HG03097 (cell line): ENCODE measurements at regions not wholly inside any gene's neighbourhood (a gene's known extent, or its start where the extent isn't known, plus 50 kb on each side); places are given as distances from the start of the nearest gene placed in this dataset.
A peak's percentile ranks its signal among the peaks of the same experiment; 100 is the strongest.

ENCODE experiments used
- ATAC-seq: cut with Tn5 transposase; IDR thresholded peaks from one replicate; pipeline ENCODE4 v1.9.1; 2021; ENCODE audit not compliant: unreplicated experiment, low FRiP score

DNA sequence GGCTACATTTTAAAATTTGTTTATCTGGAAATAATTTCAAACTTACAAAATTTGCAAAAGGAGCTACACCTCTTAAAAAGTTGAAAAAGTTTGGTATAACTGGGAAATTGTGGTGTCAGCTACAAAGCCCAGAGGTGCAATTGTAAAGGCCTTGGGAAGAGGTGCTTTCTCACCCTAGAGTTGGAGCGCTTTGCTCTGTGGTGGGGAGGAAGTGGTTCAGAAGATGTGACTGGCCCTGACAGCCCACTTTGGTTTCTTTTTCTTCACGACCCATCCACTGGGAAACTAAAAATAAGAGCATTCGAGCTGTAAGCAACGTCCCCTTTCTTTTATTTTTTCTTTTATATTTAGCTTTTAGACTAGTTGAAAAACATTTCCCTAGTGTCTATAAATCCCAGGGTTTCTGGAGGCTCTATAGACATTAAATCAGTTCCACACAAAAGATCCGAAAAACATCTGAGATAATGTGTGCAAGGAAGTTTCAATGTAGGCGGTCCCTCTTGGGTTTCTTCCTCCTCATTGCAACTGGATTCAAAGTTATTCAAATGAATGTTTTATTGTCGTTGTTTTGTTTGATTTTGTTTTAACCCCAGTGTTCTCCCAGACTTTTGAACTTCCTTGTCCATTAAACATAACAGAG is 397.8 kb downstream of the KIF16B start:
- peak; percentile 82 for ATAC-seq

DNA sequence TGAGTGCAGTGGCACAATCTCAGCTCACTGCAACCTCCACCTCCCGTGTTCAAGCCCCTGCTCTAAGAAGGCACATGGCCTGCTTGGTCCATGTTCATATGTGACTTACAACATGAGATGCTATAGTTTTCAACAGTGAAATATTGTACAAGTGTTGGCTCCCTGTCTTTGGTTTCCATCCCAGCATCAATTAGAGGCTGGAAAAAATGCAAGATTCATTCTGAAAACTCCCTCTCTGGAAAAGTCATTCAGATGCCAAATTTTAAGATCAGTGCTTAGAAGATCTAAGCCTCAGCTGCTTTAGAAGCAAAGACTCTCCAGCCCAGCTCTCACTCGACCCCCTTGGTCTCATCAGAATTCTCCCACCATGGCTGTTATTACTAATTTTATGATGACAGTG is 398.9 kb downstream of the KIF16B start:
- no peak for ATAC-seq

DNA sequence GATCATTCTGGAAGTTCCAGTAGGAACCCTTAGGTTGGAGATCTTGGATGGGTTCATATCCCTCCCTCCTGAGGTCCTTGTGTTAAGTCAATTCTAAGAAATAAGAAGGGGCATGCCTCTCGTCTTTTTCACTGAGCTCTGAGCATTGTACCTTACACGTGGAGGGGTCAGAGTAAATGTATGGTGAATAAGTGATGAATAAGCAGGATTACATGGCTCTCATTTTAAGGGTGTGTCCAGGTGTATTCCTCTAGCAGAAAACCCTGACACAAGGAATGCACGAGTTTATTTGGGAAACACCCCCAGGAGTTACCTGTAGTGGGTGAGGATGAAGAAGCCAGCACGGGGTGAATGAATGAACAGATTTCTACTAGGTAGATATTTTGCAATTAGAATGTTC is 400.2 kb downstream of the KIF16B start:
- no peak for ATAC-seq

DNA sequence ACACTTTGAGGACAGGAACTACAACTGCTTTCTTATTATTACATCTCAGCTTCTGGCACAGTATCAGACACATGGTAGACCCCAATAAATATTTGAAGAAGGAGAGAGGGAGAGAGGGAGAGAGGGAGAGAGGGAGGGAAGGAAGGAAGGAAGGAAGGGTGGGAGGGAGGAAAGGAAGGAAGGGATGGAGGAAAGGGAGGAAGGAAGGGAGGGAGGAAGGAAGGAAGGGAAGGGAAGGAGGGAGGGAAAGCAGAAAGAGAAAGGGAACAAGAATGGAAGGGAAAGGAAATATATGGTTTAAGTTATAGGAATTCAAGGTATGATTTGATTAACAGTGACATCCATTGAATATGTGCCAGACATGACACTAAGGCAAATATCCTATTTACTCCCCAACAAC is 402.1 kb downstream of the KIF16B start:
- ATAC-seq = no peak

DNA sequence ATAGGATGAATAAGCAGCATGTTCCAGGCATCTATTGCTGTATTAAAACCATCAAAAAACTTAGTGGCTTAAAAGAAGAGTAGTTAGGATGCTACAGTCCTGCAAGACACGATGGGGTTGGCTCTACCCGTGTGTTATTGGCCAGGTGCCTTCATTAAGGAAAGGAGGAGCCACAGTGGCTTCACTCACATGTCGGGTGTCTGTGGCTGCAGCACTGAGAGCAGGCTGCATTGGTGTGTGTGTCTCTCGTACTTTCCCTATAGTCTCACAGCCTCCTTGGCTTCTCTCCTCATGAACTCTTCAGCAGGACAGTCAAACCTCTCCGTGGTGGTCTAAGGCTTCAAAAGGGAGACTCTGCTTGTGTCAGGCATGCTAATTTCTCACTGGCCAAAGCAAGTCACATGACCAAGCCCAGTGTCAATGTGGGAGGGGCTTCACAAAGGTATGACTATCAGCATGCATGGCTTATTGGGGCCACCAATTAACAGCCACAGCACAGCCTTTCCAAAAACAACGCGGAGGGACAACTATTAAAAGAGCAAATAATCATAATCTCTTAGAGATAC is 402.8 kb downstream of the KIF16B start:
- no peak for ATAC-seq

DNA sequence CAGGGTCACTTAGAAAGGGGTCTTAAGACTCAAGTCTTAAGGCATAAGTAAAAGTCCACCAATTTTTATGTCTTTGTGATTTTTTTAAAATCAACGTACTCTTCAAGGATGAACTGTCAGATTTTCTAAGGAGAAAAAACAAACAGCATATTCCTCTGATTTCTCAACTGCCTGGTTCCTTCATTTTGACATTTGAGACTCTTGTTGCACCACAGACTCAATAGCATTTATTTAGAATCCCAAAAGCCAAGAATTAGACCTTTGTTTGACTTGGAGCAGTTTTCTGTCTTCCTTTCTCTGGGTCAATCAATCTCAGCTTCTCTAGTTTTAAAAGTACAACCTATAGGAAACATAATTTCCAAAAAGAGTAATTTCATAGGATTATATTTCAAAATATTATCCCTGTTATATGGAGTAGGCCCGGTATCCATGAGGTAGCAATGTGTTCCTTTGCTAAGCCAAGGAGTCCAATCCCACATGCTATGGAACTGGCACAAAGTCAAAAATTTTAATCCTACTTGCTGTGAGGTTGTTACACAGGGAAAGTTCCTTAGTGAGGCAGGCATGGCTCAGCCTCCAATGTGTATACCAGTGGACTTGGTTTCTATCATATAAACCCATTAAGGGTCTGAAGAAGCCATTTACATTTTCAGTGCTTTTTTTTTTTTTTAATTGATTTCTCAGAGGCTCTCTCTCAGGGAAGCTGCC is 405.7 kb downstream of the KIF16B start:
- no peak for ATAC-seq

DNA sequence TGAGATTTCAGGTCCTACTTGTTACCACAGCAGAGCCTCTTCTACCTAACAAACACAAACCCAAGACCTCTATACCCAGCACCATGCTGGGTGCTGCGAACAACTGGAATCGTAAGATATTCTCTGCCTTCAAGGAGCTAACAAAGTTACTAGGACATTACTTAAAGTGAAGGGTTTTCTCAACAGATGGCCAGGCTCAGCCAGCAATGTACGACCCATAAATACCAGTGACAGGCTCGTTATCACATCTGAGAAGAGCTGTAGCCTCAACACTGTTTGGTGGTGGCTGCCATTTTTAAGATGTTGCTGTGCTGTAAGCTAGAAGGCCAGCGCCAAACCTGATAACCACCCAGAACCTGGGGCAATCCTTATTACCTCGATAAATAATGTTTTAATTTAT is 406.5 kb downstream of the KIF16B start:
- no peak for ATAC-seq

DNA sequence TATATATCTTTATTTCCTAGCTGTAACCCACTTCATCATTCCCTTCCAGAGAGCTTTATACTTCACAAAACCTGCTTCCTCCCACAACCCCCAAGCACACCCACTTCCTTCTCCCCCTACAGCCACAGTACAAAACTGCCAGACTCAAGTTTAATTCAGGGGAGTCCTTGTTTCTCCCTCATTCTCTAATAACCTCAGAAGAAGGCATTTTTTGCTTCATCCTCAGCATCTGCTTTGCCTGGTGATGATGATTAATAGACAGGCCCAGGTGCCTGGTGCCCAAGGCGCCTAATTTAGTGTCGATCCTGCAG is 414.3 kb downstream of the KIF16B start:
- ATAC-seq = peak; percentile 49

DNA sequence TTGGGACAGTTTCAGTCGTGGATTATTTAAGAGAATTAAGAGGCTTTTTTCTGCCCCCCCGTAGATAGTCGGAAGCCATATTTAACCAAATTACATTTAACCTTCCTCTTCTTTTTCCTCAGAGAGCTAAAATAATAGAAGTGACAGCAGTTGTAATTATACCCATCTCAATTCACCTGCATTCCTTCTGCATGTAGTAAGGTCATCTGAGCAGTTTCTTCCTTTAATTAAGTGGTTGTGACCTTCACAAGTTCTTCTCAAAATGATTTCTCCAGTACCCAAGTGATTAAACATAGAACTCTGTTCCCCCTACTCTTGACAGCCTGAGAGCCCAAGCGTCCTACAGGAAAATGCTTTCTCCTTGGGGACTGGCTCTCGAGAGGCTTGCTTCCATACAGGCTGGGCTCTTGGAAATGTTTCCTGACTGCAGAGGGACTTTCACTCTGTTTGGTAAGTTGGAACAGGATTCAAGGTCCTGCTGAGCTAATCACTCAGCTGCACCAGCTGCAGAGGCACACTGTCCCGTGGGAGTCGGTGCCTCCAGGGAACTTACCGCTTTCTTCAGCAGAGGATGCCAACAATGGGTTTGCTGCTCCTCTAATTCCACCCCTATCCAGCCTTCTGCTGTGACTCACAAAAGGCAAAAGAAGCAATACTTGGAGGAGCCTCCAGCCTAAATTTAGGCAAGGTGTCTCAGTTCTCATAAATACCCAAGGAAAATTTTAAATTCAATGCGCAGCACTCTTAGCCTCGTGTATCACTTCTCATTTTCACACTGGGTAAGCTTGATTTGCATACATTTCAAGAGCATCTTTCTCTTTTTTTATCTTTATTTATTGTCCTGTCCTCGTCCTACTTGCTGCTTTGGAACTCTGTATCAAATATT is 414.9 kb downstream of the KIF16B start:
- peak; percentile 57 for ATAC-seq

DNA sequence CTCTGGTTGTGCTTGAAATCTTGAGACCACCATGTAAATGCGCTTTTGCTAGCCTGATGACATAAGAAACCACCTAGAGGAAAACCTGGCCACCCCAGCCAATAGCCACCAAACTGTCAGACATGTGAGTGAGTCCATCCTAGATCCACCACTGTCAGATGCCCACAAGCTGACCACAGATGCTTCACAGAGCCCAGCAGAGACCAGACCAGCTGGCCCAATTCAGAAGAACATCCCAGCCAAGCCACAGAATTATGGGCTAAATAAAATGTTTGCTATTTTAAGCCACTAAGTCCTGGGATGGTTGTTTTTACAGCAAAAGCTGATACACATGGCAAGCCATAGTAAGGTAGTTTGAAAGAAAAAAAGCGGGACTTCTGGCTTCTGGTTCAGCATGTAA is 425.3 kb downstream of the KIF16B start:
- ATAC-seq = no peak

DNA sequence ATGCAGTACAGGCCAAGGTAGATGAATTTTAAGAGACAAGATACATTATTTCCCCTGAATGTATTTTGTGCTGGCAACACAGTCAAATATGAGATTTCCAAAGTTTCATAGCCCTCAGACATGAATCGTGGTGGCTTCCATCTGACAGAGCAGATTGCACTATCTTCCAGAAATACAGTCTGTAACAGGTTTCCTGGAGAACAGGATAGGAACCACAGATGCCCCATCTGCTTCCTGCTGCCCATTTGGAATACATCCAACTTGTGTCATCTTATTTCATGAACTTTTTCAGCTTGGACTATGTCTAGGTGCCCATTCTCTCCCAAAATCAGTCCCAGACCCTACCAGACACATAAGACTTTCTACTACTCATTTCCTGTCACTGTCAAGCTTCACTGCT is 426.0 kb downstream of the KIF16B start:
- no peak for ATAC-seq

DNA sequence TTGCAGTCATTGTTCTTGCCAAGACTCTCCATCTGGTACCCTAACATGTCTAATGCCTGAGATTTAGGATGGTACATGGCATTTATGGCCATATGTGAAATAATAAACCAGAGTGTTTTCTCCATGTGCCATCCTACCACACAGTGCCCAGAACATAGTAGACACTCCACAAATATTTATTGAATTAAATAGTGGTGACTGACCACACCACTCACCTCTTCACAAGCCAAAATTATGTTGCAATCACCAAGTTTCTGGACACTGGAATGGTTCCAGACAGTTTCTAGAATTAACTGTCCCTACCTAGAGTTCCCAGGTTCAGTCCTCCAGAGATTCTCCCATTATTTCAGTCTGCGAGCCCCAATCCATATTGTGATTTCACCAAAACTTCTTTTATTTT is 427.3 kb downstream of the KIF16B start:
- ATAC-seq = no peak

DNA sequence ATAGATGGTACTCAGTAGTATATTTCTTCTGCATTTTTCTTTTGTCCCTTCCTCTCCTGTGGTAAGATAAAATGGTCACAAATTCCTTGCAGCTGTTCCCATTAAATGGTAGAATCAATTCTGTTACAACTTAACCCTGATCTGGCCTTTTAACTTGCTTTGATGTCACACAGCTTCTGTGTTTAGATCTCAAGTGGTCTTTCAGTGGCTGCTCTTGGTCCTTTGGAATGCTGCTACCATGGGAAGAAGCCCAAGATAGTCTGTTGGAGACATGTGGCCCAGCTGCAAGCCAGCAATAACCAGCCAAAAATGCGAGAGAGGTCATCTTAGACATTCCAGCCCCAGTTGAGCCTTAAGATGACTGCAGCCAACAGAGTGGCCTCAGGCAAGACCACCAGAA is 429.7 kb downstream of the KIF16B start:
- no peak for ATAC-seq

DNA sequence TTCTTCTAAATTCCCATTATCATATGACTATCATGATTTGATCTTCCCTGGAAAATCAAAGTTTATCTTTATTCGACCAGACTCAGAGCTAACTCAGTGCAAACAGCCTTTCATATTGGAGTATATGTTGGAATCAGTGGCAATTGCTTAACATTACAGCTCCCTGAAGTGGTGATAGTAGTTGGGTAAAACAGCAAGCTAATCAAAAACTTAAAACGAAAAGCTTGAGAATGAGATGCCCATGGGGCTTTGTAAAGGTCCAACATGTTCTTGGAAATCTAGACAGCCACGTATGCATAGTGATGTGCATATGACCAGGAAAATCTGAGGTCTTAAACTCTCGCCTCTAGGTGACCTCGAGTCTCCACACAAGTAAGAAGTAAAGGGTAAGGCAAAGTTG is 437.6 kb downstream of the KIF16B start:
- no peak for ATAC-seq

DNA sequence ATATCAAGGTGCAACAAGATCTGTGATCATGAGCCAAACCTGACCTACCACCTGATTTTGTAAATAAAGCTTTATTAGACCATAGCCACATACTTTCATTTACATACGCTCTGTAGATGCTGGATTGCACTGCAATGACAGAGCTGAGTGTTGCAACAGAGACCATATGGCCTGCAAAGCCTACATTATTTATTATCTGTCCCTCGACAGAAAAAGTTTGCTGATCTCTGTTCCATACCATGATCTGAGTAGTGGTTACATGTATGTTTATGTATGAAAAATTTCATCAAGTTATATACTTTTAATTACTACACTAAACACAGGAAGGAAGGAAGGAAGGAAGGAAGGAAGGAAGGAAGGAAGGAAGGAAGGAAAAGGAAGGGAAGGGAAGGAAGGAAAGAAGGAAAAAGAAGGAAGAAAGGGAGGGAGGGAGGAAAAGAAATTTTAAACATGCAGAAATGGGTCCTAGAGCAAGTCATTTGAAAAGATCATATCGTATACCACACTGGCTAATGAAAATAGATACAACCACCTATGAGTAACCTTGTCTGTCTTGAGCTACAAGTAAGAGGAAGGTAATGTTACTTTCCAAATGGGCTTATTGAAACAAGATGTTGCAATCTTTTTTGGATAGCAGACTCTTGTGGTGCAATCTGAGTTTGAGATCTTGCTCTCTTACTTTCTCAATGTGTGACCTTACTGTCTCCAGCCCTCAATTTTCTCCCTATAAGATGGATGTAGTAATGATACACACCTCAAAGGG is 441.0 kb downstream of the KIF16B start:
- no peak for ATAC-seq

DNA sequence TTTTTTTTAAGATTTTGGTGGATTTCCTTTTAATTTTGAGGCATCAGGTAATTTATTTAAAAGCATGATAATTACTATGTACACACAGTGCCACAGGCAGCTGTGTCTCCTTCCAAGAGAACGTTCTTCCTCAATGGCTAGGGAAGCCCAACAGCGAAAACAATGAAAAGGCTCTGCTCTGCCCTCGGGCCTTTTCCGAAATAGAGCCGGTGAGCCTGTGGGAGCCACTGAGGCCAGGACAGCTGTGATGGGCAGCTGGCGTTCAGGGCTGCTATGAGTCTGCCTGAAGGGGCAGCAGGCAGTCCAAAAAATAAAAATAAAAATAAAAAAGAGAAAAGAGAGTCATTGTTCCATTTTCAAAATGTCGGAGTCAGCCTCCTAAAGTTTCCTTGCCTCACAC is 443.8 kb downstream of the KIF16B start:
- no peak for ATAC-seq

DNA sequence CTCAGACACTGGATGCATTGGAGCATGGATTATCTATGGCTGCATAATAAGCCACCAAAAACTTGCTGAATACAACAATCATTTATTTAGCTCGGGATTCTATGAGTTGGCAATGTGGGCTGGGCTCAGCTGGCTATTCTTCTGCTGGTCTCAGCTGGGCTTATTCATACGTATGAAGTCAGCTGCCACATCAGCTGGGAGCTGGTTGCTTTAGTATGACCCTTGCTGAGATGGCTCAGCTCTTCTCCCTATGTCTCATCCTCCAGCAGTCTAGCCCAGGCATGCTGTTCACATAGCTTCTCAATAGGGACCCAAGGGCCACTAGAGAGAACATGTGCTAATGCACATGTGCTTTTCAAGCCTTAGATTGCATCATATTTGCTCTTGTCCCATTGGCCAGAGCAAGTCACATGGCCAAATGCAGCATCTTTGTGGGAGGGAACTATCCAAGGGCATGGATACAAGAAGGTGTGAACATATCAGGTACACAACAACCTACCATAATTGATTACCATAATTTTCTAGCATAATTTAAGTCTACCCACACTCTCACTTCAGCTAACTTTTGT is 444.6 kb downstream of the KIF16B start:
- no peak for ATAC-seq

DNA sequence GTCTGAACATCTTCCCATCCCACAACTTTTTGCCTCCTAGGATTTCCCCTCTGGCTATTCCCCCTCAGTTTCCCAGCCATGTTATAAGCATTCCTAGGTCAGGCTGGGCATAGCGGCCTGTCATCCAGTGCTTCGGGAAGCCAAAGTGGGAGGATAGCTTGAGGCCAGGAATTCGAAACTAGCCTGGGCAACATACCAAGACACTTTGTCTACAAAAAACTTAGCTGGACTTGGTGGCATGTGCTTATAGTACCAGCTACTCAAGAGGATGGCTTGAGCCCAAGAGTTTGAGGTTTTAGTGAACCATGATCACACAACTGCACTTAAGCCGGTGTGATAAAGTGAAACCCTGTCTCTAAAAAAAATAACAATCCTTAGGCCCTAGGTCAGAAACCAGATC is 447.4 kb downstream of the KIF16B start:
- no peak for ATAC-seq

DNA sequence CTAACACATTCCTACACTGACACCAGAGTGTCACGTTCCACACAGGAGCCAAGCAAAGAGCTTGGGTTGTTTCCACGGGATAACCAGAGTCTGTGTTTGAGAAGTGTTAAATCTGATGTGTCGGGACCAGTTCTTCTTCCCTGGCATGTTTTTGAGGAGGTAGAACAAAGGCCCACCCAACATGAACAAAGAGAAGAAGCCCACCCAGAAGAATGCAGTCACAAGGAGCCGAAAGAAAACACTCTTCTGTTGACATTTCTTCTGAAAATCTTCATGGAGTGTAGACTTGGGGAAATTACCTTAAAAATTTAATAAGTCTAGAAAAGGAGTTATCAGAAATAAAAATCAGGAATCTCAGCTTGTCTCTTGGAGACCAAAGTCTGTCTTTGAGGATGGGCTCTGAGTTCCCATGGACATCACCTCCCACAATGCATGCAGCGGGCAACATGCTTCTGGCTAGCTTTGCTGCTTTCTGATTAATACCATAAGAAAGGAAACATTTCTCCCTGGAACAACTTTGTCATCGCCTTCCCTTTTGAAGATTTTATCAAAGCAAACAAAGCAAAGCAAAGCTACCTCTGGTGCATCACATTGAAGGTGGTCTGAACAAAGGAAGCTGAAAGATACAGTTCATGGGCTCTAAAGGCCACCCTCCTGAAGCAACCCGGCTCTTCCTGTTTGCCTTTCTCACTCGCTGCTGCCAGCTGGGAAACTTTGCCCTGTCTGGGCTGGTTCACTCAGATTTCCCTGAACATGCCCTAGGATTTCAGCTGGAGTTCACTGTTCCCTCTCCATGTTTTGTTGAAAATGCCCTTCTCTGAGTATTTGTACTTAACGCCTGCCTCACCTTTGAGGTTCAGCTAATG is 448.1 kb downstream of the KIF16B start:
- no peak for ATAC-seq
